ENCODE measurements at regions not wholly inside any gene's neighbourhood (a gene's known extent, or its start where the extent isn't known, plus 50 kb on each side); places are given as distances from the start of the nearest gene placed in this dataset.
A peak's percentile ranks its signal among the peaks of the same experiment; 100 is the strongest.
"Not testable (repeated sequence)": the region's sequence is repeated elsewhere in the genome, so short reads cannot be mapped to it uniquely, and the experiment has no call there.

DNA sequence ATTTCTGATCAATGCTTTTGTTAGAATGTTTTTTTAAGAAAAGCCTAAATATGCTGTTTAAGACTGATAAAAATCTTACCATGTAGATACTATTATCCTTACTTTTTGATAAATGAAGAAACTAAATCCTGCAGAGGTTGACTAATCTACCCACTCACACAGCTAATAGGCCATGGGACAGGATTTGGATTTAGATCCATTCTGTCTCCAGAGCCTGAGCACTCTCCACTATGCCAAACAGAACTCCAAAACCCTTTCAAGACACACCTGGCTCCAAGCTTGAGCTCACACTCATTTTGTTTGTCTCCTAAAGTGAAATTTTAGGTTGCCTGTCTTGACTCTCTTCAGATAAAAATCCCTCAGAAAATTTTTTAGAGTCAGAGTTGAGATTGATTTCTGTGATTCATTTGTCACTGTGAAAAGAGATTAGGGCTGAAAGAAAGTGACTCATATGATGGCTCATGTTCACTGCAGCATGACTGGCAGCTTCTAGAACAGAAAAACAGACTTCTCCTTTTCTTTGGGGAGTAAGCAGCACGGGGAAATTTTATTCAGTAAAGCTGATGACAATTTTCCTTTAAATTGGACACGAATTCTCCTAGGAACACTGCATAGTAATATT, 132.3 kb upstream of the POT1 start:
- no peak overlapping the region for H3K4me3 ChIP-seq
- no peaks in the 10 kb centered on the region for H3K4me1 ChIP-seq (replicated peaks)
- WGBS, result 75% methylated on average over 2 of the region's 2 CpGs
- no peaks in the 10 kb centered on the region for H3K27me3 ChIP-seq (replicated peaks; ENCODE audit: insufficient read depth)
- no peak for DNase-seq (ENCODE audit: low spot score)
- intact Hi-C loops (cut with DNase I), result no loop called here
- H3K36me3 ChIP-seq, result no peaks in the 10 kb centered on the region
- no peaks in the 10 kb centered on the region for H3K9me3 ChIP-seq
- H3K27ac ChIP-seq, result no peak overlapping the region
- no peak for TF ChIP-seq POLR2A (IDR thresholded peaks at IDR 0.05)
- TF ChIP-seq, protein P1, sequence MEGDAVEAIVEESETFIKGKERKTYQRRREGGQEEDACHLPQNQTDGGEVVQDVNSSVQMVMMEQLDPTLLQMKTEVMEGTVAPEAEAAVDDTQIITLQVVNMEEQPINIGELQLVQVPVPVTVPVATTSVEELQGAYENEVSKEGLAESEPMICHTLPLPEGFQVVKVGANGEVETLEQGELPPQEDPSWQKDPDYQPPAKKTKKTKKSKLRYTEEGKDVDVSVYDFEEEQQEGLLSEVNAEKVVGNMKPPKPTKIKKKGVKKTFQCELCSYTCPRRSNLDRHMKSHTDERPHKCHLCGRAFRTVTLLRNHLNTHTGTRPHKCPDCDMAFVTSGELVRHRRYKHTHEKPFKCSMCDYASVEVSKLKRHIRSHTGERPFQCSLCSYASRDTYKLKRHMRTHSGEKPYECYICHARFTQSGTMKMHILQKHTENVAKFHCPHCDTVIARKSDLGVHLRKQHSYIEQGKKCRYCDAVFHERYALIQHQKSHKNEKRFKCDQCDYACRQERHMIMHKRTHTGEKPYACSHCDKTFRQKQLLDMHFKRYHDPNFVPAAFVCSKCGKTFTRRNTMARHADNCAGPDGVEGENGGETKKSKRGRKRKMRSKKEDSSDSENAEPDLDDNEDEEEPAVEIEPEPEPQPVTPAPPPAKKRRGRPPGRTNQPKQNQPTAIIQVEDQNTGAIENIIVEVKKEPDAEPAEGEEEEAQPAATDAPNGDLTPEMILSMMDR (IDR thresholded peaks at IDR 0.05), result no peak
- no peak for TF ChIP-seq POLR2AphosphoS5 (IDR thresholded peaks at IDR 0.05)

DNA sequence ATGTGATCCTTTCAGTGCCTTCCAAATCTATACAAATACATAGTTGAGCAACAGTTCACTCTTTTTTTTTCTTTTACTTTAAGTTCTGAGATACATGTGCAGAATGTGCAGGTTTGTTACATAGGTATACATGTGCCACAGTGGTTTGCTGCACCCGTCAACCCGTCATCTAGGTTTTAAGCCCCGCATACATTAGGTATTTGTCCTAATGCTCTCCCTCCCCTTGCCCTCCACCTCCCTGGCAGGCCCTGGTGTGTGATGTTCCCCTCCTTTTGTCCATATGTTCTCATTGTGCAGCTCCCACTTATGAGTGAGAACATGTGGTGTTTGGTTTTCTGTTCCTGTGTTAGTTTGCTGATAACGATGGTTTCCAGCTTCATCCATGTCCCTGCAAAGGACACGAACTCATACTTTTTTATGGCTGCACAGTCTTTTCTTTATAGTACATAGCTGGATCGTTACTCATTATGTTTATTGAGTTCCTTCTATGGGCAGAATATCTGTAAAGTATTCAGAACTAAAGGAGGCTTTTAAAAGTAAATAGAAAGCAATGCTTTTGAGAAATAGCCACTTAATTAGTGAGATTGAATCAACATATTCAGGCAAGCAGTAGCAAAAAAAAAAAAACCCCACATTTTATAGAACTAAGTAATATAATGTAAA, 131.6 kb upstream of the POT1 start:
- H3K9me3 ChIP-seq; intact Hi-C loops (cut with DNase I); H3K4me1 ChIP-seq (replicated peaks); H3K36me3 ChIP-seq; H3K27me3 ChIP-seq (replicated peaks; ENCODE audit: insufficient read depth); H3K4me3 ChIP-seq; H3K27ac ChIP-seq; DNase-seq (ENCODE audit: low spot score): not testable (repeated sequence)
- WGBS, result 39% methylated on average over 6 of the region's 6 CpGs

DNA sequence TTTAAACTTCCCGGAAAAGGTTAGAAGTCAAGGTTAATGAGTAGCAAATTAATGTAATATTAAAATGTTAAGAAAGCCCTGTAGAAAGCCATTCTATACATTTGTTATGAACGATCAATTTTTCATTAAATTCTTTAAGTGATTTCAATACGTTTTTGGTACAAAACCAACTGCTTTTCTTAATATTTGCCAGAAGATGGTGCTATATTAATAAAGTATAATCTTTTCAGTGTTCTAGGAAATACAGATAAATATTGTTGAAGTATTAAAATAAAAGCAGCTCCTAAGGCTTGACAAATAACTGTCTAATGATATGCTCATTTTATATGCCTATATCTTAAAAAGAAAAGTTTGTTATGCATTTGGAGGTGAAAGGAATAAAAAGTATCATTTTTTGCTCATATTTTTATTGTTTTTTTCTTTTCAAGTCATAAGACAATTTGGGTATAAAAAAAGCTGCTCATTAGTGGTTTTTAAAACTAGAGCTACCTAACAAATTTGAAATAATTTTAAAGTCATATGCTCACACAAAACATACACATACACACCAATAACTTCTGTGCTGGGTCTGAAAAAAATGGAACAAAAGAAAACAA, 130.3 kb upstream of the POT1 start:
- no peak for DNase-seq (ENCODE audit: low spot score)
- no peaks in the 10 kb centered on the region for H3K36me3 ChIP-seq
- no peak overlapping the region for H3K27ac ChIP-seq
- WGBS, result 22% methylated on average over 3 of the region's 3 CpGs
- intact Hi-C loops (cut with DNase I), result no loop called here
- H3K27me3 ChIP-seq (replicated peaks; ENCODE audit: insufficient read depth), result no peaks in the 10 kb centered on the region
- no peaks in the 10 kb centered on the region for H3K9me3 ChIP-seq
- no peak for TF ChIP-seq POLR2AphosphoS5 (IDR thresholded peaks at IDR 0.05)
- TF ChIP-seq, protein P1 (IDR thresholded peaks at IDR 0.05), result peak in 2 of 4 experiments; percentile 17 to 30
- no peak overlapping the region for H3K4me3 ChIP-seq
- H3K4me1 ChIP-seq (replicated peaks), result no peaks in the 10 kb centered on the region

DNA sequence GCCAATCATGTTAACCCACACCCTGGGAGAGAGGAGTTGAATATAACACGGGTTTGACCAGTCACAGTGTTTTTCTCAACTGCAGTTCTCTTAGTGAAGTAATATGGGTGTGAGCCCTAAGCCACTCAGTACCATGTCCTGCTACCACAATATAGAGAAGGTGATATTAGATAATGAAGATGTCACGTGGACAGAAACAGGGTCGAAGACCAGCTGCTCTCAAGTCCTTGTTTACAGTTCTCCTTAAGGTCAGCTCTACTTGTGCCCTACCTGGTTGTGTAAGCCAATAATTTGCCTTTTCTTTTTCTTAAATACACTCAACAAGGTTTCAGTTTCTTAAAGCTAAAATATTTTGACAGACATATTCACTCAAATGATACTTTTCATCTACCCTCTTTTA, 128.3 kb upstream of the POT1 start:
- TF ChIP-seq POLR2AphosphoS5 (IDR thresholded peaks at IDR 0.05), result no peak
- TF ChIP-seq, protein P1 (IDR thresholded peaks at IDR 0.05), result no peak
- no peak for DNase-seq (ENCODE audit: low spot score)
- intact Hi-C loops (cut with DNase I), result no loop called here
- Histone ChIP-seq H3K27ac (no peak overlapping the region), H3K9me3 (no peaks in the 10 kb centered on the region), H3K4me1 (replicated peaks) (no peaks in the 10 kb centered on the region), H3K36me3 (no peaks in the 10 kb centered on the region), H3K4me3 (no peak overlapping the region), H3K27me3 (replicated peaks; ENCODE audit: insufficient read depth) (no peaks in the 10 kb centered on the region)
- WGBS, result 50% methylated on average over 3 of the region's 3 CpGs

DNA sequence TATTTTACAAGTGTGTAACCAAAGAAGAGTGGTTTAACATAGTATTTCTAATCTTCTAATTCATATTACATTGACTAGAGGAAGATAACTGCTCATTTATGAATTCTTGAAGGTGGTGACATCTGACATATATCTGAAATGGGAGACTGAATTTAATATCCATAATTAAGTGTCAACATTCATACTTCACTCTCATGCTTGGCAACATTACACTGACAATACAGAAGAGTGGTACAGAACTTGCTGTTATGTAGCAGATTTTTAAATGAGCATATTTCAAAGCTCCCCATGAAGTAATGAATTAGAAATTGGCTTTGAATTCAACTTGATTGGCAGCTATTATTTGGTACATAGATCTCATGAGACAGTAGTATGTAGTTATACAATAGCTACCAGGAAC, 125.8 kb upstream of the POT1 start:
- no peaks in the 10 kb centered on the region for H3K9me3 ChIP-seq
- H3K4me3 ChIP-seq, result no peak overlapping the region
- H3K27ac ChIP-seq, result no peak overlapping the region
- no peak for DNase-seq (ENCODE audit: low spot score)
- H3K4me1 ChIP-seq (replicated peaks), result no peaks in the 10 kb centered on the region
- H3K36me3 ChIP-seq, result no peaks in the 10 kb centered on the region
- no peaks in the 10 kb centered on the region for H3K27me3 ChIP-seq (replicated peaks; ENCODE audit: insufficient read depth)
- TF ChIP-seq, protein P1 (IDR thresholded peaks at IDR 0.05), result no peak
- no peak for TF ChIP-seq POLR2AphosphoS5 (IDR thresholded peaks at IDR 0.05)
- no peak for TF ChIP-seq POLR2A (IDR thresholded peaks at IDR 0.05)
- intact Hi-C loops (cut with DNase I), result no loop called here

Data from prostate gland (tissue), 2 donors.